ENCODE measurements at regions not wholly inside any gene's neighbourhood (a gene's known extent, or its start where the extent isn't known, plus 50 kb on each side); places are given as distances from the start of the nearest gene placed in this dataset.
"Not testable (repeated sequence)": the region's sequence is repeated elsewhere in the genome, so short reads cannot be mapped to it uniquely, and the experiment has no call there.

- no peak for DNase-seq (ENCODE audit: low read depth)
Observed at GRCh38 chr3:150128126-150128525, 157.4 kb upstream of the PFN2 start.

GRCh38 chr3:150127011-150127490 lies 156.4 kb upstream of the PFN2 start:
- no peak for DNase-seq (ENCODE audit: low read depth)

- DNase-seq (ENCODE audit: low read depth): no peak
Observed at GRCh38 chr3:150124142-150124541, 153.4 kb upstream of the PFN2 start.

- not testable (repeated sequence) for DNase-seq (ENCODE audit: low read depth)
Observed at GRCh38 chr3:150123249-150123648, 152.6 kb upstream of the PFN2 start.

DNA sequence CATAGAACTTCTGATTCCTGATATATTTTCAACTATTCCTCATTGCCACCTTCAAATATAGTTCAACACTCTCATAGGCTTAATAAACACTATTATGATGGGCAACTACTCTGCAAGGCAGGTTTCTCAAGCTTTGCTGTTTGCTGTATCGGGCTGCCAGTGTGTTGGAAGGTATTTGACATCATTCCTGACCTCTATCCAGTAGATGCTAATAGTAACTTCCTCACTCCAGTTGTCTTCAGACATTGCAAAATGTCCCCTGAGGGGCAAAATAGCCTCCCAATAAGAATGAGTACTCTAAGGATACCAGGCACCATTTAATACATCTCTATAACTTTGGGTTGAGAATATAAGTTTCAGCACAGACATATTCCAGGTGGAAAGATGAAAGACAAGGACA lies 147.5 kb upstream of the PFN2 start:
- DNase-seq (ENCODE audit: low read depth): no peak

GRCh38 chr3:150117076-150117475 lies 146.4 kb upstream of the PFN2 start:
- no peak for DNase-seq (ENCODE audit: low read depth)

DNA sequence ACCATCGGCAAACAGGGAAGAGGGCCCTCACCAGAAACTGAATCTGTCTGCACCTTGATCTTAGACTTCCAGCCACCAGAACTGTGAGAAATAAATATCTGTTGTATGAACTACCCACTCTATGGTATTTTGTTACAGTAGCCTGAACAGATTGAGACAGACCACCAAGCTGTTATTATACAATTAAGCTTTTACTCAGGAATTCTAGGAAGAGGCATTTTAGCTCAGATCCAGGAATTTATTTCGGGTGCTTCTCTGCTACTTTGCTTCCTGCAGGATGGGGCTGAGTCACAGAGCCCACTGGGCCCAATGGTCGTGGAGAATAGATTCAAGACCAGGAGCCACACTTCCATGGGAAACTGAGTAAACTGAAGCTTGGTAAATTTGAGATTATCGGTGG lies 145.5 kb upstream of the PFN2 start:
- DNase-seq (ENCODE audit: low read depth): no peak

DNA sequence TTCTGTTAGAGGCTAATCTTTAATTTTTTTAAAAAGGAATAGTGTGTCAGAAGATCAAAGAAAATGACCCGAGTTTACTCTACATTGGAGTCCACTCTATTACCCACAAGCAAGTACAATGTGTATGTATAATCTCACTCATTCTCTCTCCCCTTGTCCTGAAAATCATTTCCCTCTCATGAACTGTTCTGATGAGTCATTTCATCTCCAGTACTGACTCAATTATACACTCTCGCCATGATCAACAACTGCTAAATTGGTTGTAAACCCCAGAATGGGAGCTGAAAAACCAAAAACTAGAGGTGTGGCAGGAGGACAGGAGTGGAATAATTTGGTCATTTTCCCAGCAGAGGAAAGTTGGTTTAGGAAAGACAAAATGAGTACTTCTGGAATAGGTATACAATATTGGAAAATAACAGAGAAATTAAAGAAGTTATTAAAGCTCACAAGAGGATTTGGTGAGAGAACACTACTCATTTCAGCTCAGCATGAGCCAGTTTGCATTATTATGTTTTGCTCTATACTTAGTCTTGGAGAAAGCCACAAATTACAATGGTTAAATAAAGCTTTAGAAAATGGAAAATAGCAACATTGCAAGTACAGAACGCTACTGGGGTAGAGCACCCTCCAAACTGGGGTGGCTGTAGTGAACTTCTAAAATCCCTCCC lies 144.3 kb upstream of the PFN2 start:
- DNase-seq (ENCODE audit: low read depth): no peak

GRCh38 chr3:150114273-150114672 lies 143.6 kb upstream of the PFN2 start:
- no peak for DNase-seq (ENCODE audit: low read depth)

DNA sequence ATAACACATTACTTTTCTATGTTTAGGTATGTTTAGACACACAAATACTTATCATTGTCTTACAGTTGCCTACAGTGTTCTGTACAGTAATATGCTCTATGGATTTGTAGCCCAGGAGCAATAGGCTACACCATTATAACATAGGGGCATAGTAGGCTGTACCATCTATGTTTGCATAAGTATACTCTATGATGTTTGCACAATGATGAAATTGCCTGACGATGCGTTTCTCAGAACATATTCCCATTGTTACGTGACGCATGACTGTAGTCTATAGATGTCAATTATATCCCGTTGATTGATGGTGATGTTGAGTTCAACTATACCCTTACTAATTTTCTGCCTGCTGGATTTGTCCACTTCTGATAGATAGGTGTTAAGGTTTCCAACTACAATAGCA lies 139.4 kb upstream of the PFN2 start:
- no peak for DNase-seq (ENCODE audit: low read depth)

DNA sequence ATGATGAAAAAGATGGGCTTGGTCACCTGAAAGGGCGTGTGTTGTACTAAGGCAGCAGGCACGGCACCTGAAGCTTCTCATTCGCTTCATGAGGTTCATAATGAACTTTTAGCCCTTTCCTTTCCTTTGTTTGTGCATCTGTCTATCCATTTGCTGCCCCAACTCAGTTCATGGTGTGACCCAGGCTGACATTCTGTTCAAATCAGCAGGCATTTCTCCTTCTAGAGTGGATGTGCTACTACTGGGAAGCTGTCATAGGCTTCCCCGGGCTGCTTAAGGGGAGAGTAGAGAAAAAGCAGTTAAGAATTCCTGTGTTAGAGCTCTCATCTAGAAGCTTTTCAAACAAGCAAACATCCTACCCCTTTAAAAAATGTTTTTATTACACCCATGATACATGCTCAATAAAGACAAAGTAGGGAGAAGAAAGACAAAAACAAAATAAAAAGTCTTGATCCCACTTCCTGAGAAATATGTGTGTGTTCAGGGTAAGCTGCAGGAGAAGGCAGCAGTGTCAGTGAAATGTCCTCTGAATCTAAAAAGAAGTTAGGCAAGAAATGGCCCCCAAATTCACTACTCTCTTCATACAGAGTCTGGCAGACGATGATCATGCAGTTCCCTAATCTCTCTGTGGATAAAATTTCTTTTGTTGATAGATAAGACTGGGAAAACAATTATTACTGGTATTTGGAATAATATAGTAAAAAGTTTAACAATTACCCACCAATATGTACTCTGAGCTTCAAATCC lies 136.9 kb upstream of the PFN2 start:
- no peak for DNase-seq (ENCODE audit: low read depth)

GRCh38 chr3:150106740-150107428 lies 136.2 kb upstream of the PFN2 start:
- no peak for DNase-seq (ENCODE audit: low read depth)

GRCh38 chr3:150105886-150106612 lies 135.4 kb upstream of the PFN2 start:
- no peak for DNase-seq (ENCODE audit: low read depth)

- no peak for DNase-seq (ENCODE audit: low read depth)
Observed at GRCh38 chr3:150105025-150105424, 134.3 kb upstream of the PFN2 start.

DNA sequence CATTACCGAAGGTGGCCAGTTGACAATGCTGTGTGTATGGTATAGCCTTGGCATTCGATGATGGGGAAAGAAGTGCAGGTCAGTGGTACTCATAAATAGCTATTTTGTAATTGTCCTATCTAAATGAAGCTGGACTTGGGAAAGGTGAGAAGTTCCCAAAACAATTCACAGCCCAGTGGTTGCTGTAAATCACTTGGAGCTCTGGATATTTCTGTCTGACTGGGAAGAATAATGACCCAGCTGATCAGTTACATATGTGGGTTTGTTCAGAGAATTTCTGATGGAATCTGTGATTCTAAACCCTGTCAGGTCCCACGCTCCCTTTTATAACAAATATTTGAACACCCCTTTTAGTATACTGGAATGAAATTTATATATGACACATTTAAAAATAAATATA lies 133.9 kb upstream of the PFN2 start:
- no peak for DNase-seq (ENCODE audit: low read depth)

DNA sequence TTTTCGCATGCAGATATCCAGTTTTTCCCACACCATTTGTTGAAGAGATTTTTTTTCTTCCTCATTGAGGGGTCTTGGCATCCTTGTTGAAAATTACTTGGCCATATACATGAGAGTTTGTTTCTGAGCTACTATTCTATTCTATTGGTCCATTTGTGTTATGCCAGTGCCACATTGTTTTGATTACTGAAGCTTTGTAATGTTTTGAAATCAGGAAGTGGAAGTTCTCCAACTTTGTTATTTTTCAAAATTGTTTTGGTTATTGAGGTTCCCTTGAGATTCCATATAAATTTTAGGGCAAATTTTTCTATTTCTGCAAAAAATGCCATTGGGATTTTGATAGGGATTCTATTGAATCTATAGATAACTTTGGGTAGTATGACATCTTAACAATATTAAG lies 130.3 kb upstream of the PFN2 start:
- no peak for DNase-seq (ENCODE audit: low read depth)

DNA sequence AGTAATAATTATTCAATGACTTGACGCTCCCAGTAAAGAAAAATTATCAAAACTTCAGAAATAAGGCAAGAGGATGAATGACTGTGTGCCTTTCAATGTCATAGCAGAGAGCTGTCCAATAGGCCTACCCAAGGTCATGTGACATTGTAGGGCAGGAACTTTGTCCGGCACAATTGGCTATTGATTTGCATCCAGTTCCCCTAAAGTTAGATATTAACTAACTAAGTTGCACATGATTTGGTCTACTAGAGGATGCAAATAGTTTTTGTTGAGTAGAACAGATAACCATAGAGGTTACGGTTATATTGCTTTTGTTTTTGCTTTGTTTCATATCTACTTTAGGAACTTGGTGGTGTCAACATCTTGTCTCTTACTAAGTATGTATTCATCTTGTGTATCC lies 127.9 kb upstream of the PFN2 start:
- no peak for DNase-seq (ENCODE audit: low read depth)

GRCh38 chr3:150097588-150097890 lies 126.8 kb upstream of the PFN2 start:
- no peak for DNase-seq (ENCODE audit: low read depth)

- DNase-seq (ENCODE audit: low read depth): no peak
Observed at GRCh38 chr3:150096700-150097587, 126.2 kb upstream of the PFN2 start.

- DNase-seq (ENCODE audit: low read depth): no peak
Observed at GRCh38 chr3:150094150-150094933, 123.6 kb upstream of the PFN2 start.

DNA sequence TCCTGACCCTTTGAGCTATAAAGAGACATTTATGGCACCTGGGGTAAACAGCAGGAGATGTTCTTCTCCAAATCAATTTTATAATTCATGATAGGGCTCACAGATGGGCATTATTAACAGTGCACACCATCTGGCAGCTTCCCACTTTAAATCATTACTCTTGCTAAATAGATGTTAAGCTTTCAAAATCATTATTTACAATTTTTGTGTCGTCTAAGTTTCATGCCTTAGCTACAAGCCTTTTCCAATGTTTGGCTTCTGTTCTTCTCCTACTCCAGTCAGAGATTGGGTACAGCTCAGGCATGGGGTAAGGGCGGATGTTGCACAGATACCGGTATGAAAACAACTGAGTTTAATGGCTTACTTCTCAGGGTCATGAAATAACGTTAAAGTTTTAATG lies 120.9 kb upstream of the PFN2 start:
- DNase-seq (ENCODE audit: low read depth): no peak

All from stimulated activated CD8-positive, alpha-beta memory T cell treated with anti-CD3 and anti-CD28 coated beads, Interleukin-15, amount 100 ng/mL, for 1 hour (primary cell).